ENCODE measurements at regions not wholly inside any gene's neighbourhood (a gene's known extent, or its start where the extent isn't known, plus 50 kb on each side); places are given as distances from the start of the nearest gene placed in this dataset.
A peak's percentile ranks its signal among the peaks of the same experiment; 100 is the strongest.
"Not testable (repeated sequence)": the region's sequence is repeated elsewhere in the genome, so short reads cannot be mapped to it uniquely, and the experiment has no call there.

DNA sequence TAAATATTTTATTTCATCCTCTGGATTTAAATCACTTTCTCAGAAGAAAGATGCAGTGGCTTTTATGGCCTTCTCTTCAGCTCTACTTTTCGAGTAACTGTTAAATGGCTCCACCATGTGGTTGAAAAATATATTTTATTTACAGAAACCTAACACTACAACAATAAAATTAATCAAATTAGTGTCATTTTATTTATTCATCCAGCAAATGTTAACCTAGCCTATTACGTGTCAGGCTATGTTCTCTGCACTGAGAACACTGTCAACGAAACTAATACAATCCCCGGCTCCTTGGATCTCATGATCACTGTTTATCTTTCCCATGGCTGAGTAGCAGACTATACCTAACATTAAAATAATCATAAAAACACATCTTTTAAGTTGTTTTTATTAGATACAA lies 148.0 kb upstream of the OSTN start:
- no peak overlapping the region for H3K27ac ChIP-seq
- TF ChIP-seq, protein P1, sequence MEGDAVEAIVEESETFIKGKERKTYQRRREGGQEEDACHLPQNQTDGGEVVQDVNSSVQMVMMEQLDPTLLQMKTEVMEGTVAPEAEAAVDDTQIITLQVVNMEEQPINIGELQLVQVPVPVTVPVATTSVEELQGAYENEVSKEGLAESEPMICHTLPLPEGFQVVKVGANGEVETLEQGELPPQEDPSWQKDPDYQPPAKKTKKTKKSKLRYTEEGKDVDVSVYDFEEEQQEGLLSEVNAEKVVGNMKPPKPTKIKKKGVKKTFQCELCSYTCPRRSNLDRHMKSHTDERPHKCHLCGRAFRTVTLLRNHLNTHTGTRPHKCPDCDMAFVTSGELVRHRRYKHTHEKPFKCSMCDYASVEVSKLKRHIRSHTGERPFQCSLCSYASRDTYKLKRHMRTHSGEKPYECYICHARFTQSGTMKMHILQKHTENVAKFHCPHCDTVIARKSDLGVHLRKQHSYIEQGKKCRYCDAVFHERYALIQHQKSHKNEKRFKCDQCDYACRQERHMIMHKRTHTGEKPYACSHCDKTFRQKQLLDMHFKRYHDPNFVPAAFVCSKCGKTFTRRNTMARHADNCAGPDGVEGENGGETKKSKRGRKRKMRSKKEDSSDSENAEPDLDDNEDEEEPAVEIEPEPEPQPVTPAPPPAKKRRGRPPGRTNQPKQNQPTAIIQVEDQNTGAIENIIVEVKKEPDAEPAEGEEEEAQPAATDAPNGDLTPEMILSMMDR (IDR thresholded peaks at IDR 0.05), result peak; percentile 70
- no peak for TF ChIP-seq ZFX (IDR thresholded peaks at IDR 0.05; ENCODE audit: borderline replicate concordance)

DNA sequence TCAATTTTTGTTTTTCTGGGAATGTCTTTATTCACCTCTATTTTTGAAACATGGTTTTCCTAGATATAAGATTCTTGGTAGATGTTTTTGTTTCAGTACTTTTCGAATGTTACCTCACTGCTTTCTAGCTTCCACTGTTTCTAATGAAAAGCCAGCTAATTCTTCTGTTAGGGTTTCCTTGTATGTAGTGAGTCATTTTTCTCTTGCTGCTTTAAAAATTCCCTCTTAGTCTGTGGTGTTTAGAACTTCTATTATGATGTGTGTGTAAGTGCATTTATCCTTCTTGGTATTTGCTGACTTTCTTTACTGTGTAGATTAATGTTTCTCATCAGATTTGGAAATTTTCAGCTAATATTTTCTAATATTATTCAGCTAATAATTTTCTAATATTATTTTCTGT lies 151.1 kb upstream of the OSTN start:
- TF ChIP-seq, protein P1 (IDR thresholded peaks at IDR 0.05), result no peak
- TF ChIP-seq ZFX (IDR thresholded peaks at IDR 0.05; ENCODE audit: borderline replicate concordance), result no peak

DNA sequence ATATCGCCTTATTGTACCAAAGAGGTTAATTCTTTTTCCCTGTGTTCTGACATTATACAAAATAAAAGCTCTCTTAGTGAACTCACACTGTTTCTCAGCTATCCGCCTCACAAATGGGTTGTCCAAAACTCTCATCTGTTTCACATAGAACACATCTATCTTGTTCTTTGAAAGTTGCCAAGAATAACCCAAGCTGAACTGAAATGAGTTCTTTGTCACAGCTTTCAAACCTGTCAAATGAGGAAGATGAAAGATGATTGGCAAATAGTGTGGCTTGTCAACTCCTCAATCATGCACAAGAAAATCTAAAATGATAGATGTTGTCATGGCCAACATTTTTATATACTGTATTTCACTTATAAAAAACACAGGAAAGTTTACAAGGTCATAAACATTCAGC lies 168.1 kb upstream of the OSTN start:
- TF ChIP-seq, protein P1 (IDR thresholded peaks at IDR 0.05), result no peak
- no peak for TF ChIP-seq ZFX (IDR thresholded peaks at IDR 0.05; ENCODE audit: borderline replicate concordance)

More for the DNA sequence above, 151.1 kb upstream of the OSTN start:
- H3K27ac ChIP-seq, result no peak overlapping the region

DNA sequence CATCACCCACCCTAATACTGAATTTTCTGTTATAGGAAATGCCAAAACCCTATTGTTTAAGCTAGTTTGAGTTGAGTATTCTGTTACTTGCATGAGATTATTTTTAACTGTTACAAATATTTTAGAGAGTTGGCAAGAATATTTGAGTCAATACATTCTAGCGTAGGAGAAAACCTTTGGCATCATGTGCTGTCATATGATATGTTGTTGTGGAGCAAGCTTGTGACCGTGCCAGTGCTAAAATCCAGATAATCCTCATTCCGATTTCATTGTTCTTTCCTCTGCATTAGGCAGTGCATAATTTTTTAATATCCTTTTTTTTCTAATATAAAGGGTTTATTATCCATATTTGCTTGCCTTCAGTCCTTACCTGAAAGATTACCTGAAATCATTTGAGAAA lies 168.0 kb upstream of the GMNC start:
- no peak for TF ChIP-seq ZFX (IDR thresholded peaks at IDR 0.05; ENCODE audit: borderline replicate concordance)
- TF ChIP-seq, protein P1 (IDR thresholded peaks at IDR 0.05), result no peak
- H3K27ac ChIP-seq, result no peak overlapping the region

More for the DNA sequence above, 168.1 kb upstream of the OSTN start:
- H3K27ac ChIP-seq, result no peak overlapping the region

DNA sequence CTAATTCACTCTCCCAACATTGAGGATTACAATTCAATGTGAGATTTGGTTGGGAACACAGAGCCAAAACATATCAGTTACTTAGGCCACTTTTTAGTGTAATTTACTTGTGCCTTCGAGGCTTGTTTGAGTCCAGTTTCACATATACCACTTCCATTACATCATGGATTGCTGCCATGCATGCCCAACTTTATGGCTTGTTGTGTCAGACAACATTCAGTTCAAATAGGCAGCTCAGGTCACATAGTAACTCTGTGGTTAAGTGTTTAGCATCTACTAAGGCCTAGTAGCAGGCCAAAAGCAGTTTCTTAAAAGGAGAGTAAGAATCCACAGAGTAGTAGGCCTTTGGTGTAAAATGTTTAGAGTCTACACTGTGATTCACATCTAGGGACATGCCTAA lies 164.3 kb upstream of the GMNC start:
- no peak overlapping the region for H3K27ac ChIP-seq
- TF ChIP-seq, protein P1 (IDR thresholded peaks at IDR 0.05), result no peak

DNA sequence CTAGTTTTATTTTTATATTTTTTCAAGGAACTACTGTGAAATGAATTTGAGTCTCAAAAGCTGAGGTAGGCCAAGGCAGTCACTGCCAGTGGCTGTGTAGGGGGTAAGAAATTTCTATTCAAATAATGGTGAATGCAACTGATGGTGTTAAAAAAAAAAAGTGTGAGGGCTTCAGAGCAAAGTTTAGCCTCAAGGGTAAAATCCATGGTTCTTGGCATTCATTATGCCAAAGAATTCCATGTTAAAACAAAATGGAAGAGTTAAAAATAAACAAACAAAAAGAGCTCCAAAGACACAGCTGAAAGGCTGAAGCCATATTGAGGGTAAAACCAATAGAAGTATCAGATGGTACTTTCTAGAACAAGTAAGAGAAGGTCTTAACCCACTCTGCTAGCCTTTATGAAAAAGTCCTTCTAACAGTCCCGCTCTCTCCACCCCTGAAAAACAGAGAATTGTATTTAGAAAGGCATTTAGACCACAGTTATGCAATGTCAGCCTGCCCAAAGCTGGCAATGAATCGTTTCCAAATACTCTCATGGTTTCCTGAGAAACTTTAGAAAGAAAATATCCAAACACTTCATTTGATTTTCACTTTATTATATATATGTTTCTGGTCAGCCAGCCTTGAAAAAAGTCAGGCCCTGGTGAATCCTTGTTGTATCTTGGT lies 158.4 kb upstream of the GMNC start:
- TF ChIP-seq ZFX (IDR thresholded peaks at IDR 0.05; ENCODE audit: borderline replicate concordance), result no peak
- TF ChIP-seq, protein P1 (IDR thresholded peaks at IDR 0.05), result no peak
- no peak overlapping the region for H3K27ac ChIP-seq

DNA sequence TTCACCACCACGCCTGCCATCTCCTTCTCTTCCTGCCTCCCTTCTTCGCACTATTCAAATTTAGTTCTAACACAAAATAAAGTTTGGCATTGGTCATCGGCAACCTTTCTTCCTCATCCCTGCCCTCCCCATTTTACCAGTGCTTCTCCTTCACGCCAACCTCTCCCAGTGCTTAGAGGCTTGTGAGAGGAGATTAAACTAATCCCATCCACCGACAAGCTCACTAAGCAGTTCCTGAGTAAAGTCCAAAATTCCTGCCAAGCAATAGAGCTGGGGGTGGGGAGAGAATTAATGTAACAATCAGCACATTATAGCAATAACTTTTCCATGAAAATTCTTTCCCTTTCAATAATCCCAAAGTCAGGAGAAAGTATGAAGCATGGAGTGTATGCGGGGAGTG lies 157.4 kb upstream of the GMNC start:
- TF ChIP-seq, protein P1 (IDR thresholded peaks at IDR 0.05), result no peak
- TF ChIP-seq ZFX (IDR thresholded peaks at IDR 0.05; ENCODE audit: borderline replicate concordance), result no peak
- H3K27ac ChIP-seq, result no peak overlapping the region

DNA sequence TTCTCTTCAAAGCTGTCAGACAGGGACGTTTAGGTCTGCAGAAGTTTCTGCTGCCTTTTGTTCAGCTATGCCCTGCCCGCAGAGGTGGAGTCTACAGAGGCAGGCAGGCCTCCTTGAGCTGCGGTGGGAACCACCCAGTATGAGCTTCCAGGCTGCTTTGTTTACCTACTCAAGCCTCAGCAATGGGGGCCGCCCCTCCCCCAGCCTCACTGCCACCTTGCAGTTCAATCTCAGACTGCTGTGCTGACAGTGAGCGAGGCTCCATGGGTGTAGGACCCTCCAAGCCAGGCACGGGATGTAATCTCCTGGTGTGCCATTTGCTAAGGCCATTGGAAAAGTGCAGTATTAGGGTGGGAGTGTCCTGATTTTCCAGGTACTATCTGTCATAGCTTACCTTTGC lies 153.5 kb upstream of the GMNC start:
- not testable (repeated sequence) for H3K27ac ChIP-seq
